Ishikawa (cell line): ENCODE measurements at regions not wholly inside any gene's neighbourhood (a gene's known extent, or its start where the extent isn't known, plus 50 kb on each side); places are given as distances from the start of the nearest gene placed in this dataset.

Source experiments
- CEBPB ChIP-seq: IDR thresholded peaks from 2 replicates; pipeline ENCODE4 v1.6.1; 2012
- CREB1 ChIP-seq: IDR thresholded peaks from 2 replicates; pipeline ENCODE4 v1.6.1; 2012; ENCODE audit warnings: low read depth
- EGR1 ChIP-seq: IDR thresholded peaks from 2 replicates; pipeline ENCODE4 v1.6.1; 2012
- EP300 ChIP-seq: IDR thresholded peaks from 2 replicates; pipeline ENCODE4 v1.6.1; 2012; ENCODE audit warnings: borderline replicate concordance
- FOXM1 ChIP-seq: IDR thresholded peaks from 2 replicates; pipeline ENCODE4 v1.6.1; 2012; ENCODE audit warnings: low read depth, borderline replicate concordance
- MAX ChIP-seq: IDR thresholded peaks from 2 replicates; pipeline ENCODE4 v1.6.1; 2012
- NFIC ChIP-seq: IDR thresholded peaks from 2 replicates; pipeline ENCODE4 v1.6.1; 2012
- RAD21 ChIP-seq: IDR thresholded peaks from 2 replicates; pipeline ENCODE4 v1.6.1; 2012; ENCODE audit warnings: low read depth
- REST ChIP-seq: IDR thresholded peaks from 2 replicates; pipeline ENCODE4 v1.6.1; 2012; ENCODE audit warnings: low read depth, mild to moderate bottlenecking
- TAF1 ChIP-seq: IDR thresholded peaks from 2 replicates; pipeline ENCODE4 v1.6.1; 2012; ENCODE audit warnings: low read depth, mild to moderate bottlenecking
- TCF12 ChIP-seq: IDR thresholded peaks from 2 replicates; pipeline ENCODE4 v1.6.1; 2012; ENCODE audit warnings: low read depth
- TEAD4 ChIP-seq: IDR thresholded peaks from 2 replicates; pipeline ENCODE4 v1.6.1; 2012
- YY1 ChIP-seq: IDR thresholded peaks from 2 replicates; pipeline ENCODE4 v1.6.1; 2012; ENCODE audit warnings: low read depth
- ZBTB7A ChIP-seq: IDR thresholded peaks from 2 replicates; pipeline ENCODE4 v1.6.1; 2012; ENCODE audit warnings: low read depth

GRCh38 chrX:99717716-99718115, 692.4 kb downstream of the PCDH19 start:
- no peak for TF ChIP-seq EP300
- no peak for TF ChIP-seq REST
- TF ChIP-seq TAF1, result no peak
- no peak for TF ChIP-seq YY1
- no peak for TF ChIP-seq MAX
- no peak for TF ChIP-seq EGR1
- TF ChIP-seq RAD21, result no peak
- no peak for TF ChIP-seq CEBPB
- no peak for TF ChIP-seq NFIC
- no peak for TF ChIP-seq ZBTB7A
- no peak for TF ChIP-seq TEAD4
- no peak for TF ChIP-seq FOXM1
- no peak for TF ChIP-seq CREB1
- no peak for TF ChIP-seq TCF12
